Breast epithelium (tissue), 3 donors: ENCODE measurements at regions not wholly inside any gene's neighbourhood (a gene's known extent, or its start where the extent isn't known, plus 50 kb on each side); places are given as distances from the start of the nearest gene placed in this dataset.

ENCODE experiments used
- CTCF ChIP-seq, 3 donors: fragments of 450-650 bp; IDR thresholded peaks; one replicate each; pipeline ENCODE4 v1.5.1; 2016 to 2017; ENCODE audit warnings: antibody characterized with exemption in 3 of 3, mild to moderate bottlenecking in 3 of 3, moderate library complexity in 3 of 3
- POLR2A ChIP-seq: fragments of 450-650 bp; IDR thresholded peaks from one replicate; pipeline ENCODE4 v1.6.1; 2016; ENCODE audit warnings: antibody characterized with exemption, mild to moderate bottlenecking, moderate library complexity

- no peak for TF ChIP-seq CTCF (IDR thresholded peaks at IDR 0.05)
- no peak for TF ChIP-seq POLR2A
Measured at GRCh38 chr5:103357636-103358035, 99.1 kb downstream of the MACIR start.
